Neuronal stem cell (in vitro differentiated cells): ENCODE measurements at regions not wholly inside any gene's neighbourhood (a gene's known extent, or its start where the extent isn't known, plus 50 kb on each side); places are given as distances from the start of the nearest gene placed in this dataset.
A peak's percentile ranks its signal among the peaks of the same experiment; 100 is the strongest.
"Not testable (repeated sequence)": the region's sequence is repeated elsewhere in the genome, so short reads cannot be mapped to it uniquely, and the experiment has no call there.

Experiments used
- DNase-seq: peaks from one replicate; pipeline ENCODE4 v3.0.0-alpha.2; 2013; ENCODE audit warnings: low spot score
- H2AFZ ChIP-seq: one replicate; pipeline ENCODE4 v1.6.1; 2013; ENCODE audit warnings: mild to moderate bottlenecking, low read length, inconsistent platforms
- H2AK5ac ChIP-seq: 2 replicates; pipeline ENCODE4 v1.6.1; 2013; ENCODE audit warnings: low read depth, mild to moderate bottlenecking, inconsistent platforms, low read length, moderate library complexity, mixed read lengths
- H2BK120ac ChIP-seq: 2 replicates; pipeline ENCODE4 v1.6.1; 2013; ENCODE audit warnings: low read depth, mild to moderate bottlenecking, inconsistent platforms, low read length, moderate library complexity, mixed read lengths
- H2BK12ac ChIP-seq: one replicate; pipeline ENCODE4 v1.6.1; 2013; ENCODE audit warnings: low read length, inconsistent platforms
- H2BK15ac ChIP-seq: 2 replicates; pipeline ENCODE4 v1.6.1; 2013; ENCODE audit warnings: mild to moderate bottlenecking, low read length, inconsistent platforms, mixed read lengths
- H2BK5ac ChIP-seq: one replicate; pipeline ENCODE4 v1.6.1; 2013; ENCODE audit warnings: inconsistent platforms, mild to moderate bottlenecking, low read length, moderate library complexity
- H3K14ac ChIP-seq: one replicate; pipeline ENCODE4 v1.6.1; 2013; ENCODE audit warnings: low read length, inconsistent platforms
- H3K18ac ChIP-seq: 2 replicates; pipeline ENCODE4 v1.6.1; 2013; ENCODE audit warnings: low read length, inconsistent platforms
- H3K23ac ChIP-seq: 2 replicates; pipeline ENCODE4 v1.6.1; 2013; ENCODE audit warnings: low read depth, mild to moderate bottlenecking, mixed read lengths, low read length, inconsistent platforms; ENCODE audit not compliant: poor library complexity
- H3K27ac ChIP-seq: replicated peaks from 3 replicates; pipeline ENCODE4 v1.5.1; 2013; ENCODE audit warnings: low read length, inconsistent platforms
- H3K27me3 ChIP-seq, 3 experiments: 2 replicates each; pipeline ENCODE4 v1.6.1; 2013; ENCODE audit warnings: low read length in 3 of 3, mild to moderate bottlenecking in 2 of 3, inconsistent platforms in 1 of 3, low read depth in 1 of 3, mixed read lengths in 1 of 3, moderate library complexity in 1 of 3; ENCODE audit not compliant: control insufficient read depth in 3 of 3, insufficient read depth in 3 of 3
- H3K36me3 ChIP-seq, 2 donors: replicated peaks in 1 of 2; 2 replicates each; pipeline ENCODE4 v1.6.1; 2013; ENCODE audit warnings: low read length in 2 of 2; ENCODE audit not compliant: control insufficient read depth in 2 of 2, insufficient read depth in 2 of 2
- H3K4ac ChIP-seq: 2 replicates; pipeline ENCODE4 v1.6.1; 2013; ENCODE audit warnings: inconsistent platforms, mild to moderate bottlenecking, low read length, moderate library complexity
- H3K4me1 ChIP-seq, 2 donors: 1 replicate in 1 of 2; 2 replicates in 1 of 2; pipeline ENCODE4 v1.6.1; 2013; ENCODE audit warnings: low read length in 2 of 2, low read depth in 1 of 2; ENCODE audit not compliant: control insufficient read depth in 2 of 2, insufficient read depth in 1 of 2
- H3K4me2 ChIP-seq: one replicate; pipeline ENCODE4 v1.6.1; 2013; ENCODE audit warnings: mild to moderate bottlenecking, low read length, inconsistent platforms; ENCODE audit not compliant: insufficient read depth, poor library complexity, severe bottlenecking
- H3K4me3 ChIP-seq, 2 donors: 2 replicates each; pipeline ENCODE4 v1.5.1; 2013; ENCODE audit warnings: low read length in 2 of 2, mild to moderate bottlenecking in 2 of 2, inconsistent platforms in 1 of 2, moderate library complexity in 1 of 2
- H3K79me1 ChIP-seq: one replicate; pipeline ENCODE4 v1.6.1; 2013; ENCODE audit warnings: low read depth, mild to moderate bottlenecking, inconsistent platforms, low read length, moderate library complexity
- H3K9ac ChIP-seq: one replicate; pipeline ENCODE4 v1.6.1; 2013; ENCODE audit warnings: mild to moderate bottlenecking, low read depth, low read length, inconsistent platforms; ENCODE audit not compliant: poor library complexity
- H3K9me3 ChIP-seq, 2 donors: replicated peaks in 1 of 2; 2 replicates each; pipeline versions ENCODE3 to v1.6.1; 2013; ENCODE audit warnings: low read length in 2 of 2, mild to moderate bottlenecking in 2 of 2, inconsistent platforms in 1 of 2, low read depth in 1 of 2, mixed read lengths in 1 of 2, moderate library complexity in 1 of 2; ENCODE audit not compliant: control insufficient read depth in 2 of 2, insufficient read depth in 1 of 2
- H4K8ac ChIP-seq: one replicate; pipeline ENCODE4 v1.6.1; 2013; ENCODE audit warnings: low read depth, mild to moderate bottlenecking, inconsistent platforms, low read length, moderate library complexity
- H4K91ac ChIP-seq: one replicate; pipeline ENCODE4 v1.6.1; 2013; ENCODE audit warnings: low read length, low read depth, mild to moderate bottlenecking, inconsistent platforms; ENCODE audit not compliant: poor library complexity
- WGBS, 2 donors: extraction: QIAGEN DNeasy Blood & Tissue Kit; methylation state at CpG; one replicate each; pipeline ENCODE4 v1.1.7; 2013; ENCODE audit warnings: missing lambda C conversion rate in 2 of 2, mixed read lengths in 1 of 2; ENCODE audit not compliant: insufficient read length in 2 of 2, insufficient replicate concordance in 1 of 2; ENCODE audit errors: extremely low coverage in 2 of 2; 5-methylcytosine and 5-hydroxymethylcytosine counted together

DNA sequence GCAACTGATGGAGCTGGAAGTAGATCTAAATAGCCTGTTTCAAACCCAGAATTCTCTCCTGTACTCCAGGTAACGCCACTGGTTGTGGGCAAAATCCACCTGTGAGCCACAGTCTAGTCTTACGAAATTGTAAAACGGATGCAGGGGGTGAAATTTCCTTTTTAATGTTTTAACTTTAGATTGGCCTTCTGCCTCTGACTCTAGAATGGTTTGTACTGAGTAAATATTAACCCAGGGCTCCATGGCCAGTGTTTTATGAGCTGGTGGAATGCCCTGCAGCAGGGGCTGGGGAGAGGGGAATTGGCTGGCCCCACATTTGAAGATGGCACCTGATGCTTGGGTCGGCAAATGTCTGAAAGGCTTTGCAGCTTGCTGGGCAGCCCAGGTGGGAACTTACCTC, 156.6 kb downstream of the MYCN start:
- H3K9me3 ChIP-seq: no peaks in the 10 kb centered on the region
- H3K27ac ChIP-seq: no peak overlapping the region
- H2AK5ac ChIP-seq: no peak overlapping the region
- no peak overlapping the region for H3K14ac ChIP-seq
- H2AFZ ChIP-seq: no peak overlapping the region
- no peak overlapping the region for H3K4me2 ChIP-seq
- H3K23ac ChIP-seq: no peak overlapping the region
- H2BK120ac ChIP-seq: no peak overlapping the region
- no peaks in the 10 kb centered on the region for H3K36me3 ChIP-seq
- H4K8ac ChIP-seq: no peak overlapping the region
- H3K9ac ChIP-seq: no peak overlapping the region
- no peak for DNase-seq
- H3K4me3 ChIP-seq: no peak overlapping the region
- H3K4me1 ChIP-seq: peaks cover 3 to 26% of the 10 kb centered on the region in 2 donors
- no peaks in the 10 kb centered on the region for H3K27me3 ChIP-seq
- no peaks in the 10 kb centered on the region for H3K79me1 ChIP-seq
- WGBS, 2 donors: no CpG with 5 or more reads among the region's 4 CpGs
- H2BK5ac ChIP-seq: no peak overlapping the region
- no peak overlapping the region for H2BK12ac ChIP-seq
- H2BK15ac ChIP-seq: no peak overlapping the region
- H4K91ac ChIP-seq: no peak overlapping the region
- H3K18ac ChIP-seq: no peak overlapping the region
- H3K4ac ChIP-seq: no peak overlapping the region

DNA sequence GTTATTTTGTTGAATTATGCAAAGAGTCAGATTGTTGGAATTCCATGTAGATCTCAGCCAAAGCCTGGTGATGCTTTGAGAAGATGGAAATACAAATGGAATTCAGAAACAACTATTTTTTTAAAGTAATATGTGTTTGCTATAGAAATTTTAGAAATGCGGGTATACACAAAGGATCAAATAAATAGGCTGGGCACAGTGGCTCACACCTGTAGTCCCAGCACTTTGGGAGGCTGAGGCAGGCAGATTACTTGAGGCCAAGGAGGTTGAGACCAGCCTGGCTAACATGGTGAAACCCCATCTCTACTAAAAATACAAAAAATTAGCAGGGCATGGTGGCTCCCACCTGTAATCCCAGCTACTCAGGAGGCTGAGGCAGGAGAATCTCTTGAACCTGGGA, 155.1 kb downstream of the MYCN start:
- not testable (repeated sequence) for H2AK5ac ChIP-seq, DNase-seq, H4K8ac ChIP-seq, H3K18ac ChIP-seq, H3K23ac ChIP-seq, H3K79me1 ChIP-seq, H3K27ac ChIP-seq, H3K9me3 ChIP-seq, H2BK15ac ChIP-seq, H2BK5ac ChIP-seq, H2AFZ ChIP-seq, H2BK120ac ChIP-seq, H4K91ac ChIP-seq, H3K27me3 ChIP-seq, H3K36me3 ChIP-seq, H3K4me3 ChIP-seq, H2BK12ac ChIP-seq, H3K9ac ChIP-seq, H3K4me2 ChIP-seq, H3K14ac ChIP-seq, H3K4ac ChIP-seq
- H3K4me1 ChIP-seq: peaks cover 3 to 21% of the 10 kb centered on the region in 2 donors
- WGBS, 2 donors: no CpG with 5 or more reads among the region's 1 CpG

DNA sequence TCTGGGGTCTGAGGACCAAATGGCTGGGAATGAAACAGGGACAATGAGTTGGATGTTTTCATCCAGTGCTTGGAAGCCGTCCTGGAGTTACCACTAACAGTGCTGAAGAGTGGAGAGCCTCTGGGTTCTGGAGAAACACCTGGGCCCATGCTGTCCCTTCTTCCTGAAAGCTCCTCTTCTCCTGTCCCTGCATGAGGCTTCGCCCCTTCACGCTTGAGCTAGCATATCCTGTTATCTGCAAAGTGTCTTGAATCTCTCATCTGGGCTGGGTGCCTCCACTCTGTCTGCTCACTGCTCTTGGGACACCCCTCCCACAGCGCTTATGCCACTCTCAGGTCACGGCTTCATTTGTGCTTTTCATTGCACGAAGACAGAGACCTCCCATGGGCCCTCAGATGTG, 154.5 kb downstream of the MYCN start:
- H3K4ac ChIP-seq: no peak overlapping the region
- H3K36me3 ChIP-seq: no peaks in the 10 kb centered on the region
- no peaks in the 10 kb centered on the region for H3K27me3 ChIP-seq
- no peak overlapping the region for H2AK5ac ChIP-seq
- no peaks in the 10 kb centered on the region for H3K9me3 ChIP-seq
- no peak overlapping the region for H2BK5ac ChIP-seq
- no peak overlapping the region for H3K14ac ChIP-seq
- no peak overlapping the region for H2BK120ac ChIP-seq
- H2AFZ ChIP-seq: no peak overlapping the region
- no CpG with 5 or more reads among the region's 6 CpGs for WGBS, 2 donors
- H4K91ac ChIP-seq: no peak overlapping the region
- H2BK12ac ChIP-seq: no peak overlapping the region
- H3K79me1 ChIP-seq: no peaks in the 10 kb centered on the region
- DNase-seq: no peak
- no peak overlapping the region for H3K18ac ChIP-seq
- no peak overlapping the region for H3K9ac ChIP-seq
- H3K27ac ChIP-seq: no peak overlapping the region
- no peak overlapping the region for H3K23ac ChIP-seq
- H2BK15ac ChIP-seq: no peak overlapping the region
- no peak overlapping the region for H3K4me3 ChIP-seq
- no peak overlapping the region for H3K4me2 ChIP-seq
- peaks cover 3 to 17% of the 10 kb centered on the region in 2 donors for H3K4me1 ChIP-seq
- H4K8ac ChIP-seq: no peak overlapping the region

- Histone ChIP-seq H3K4me1 (peaks cover 3 to 17% of the 10 kb centered on the region in 2 donors), H2AFZ (no peak overlapping the region), H4K8ac (no peak overlapping the region), H3K9me3 (no peaks in the 10 kb centered on the region), H3K4me2 (no peak overlapping the region), H3K79me1 (no peaks in the 10 kb centered on the region), H3K18ac (peak overlapping the region; percentile 51), H3K14ac (no peak overlapping the region), H3K4ac (no peak overlapping the region), H2BK15ac (peak overlapping the region; percentile 70), H3K27ac (no peak overlapping the region), H2BK120ac (no peak overlapping the region), H2BK5ac (no peak overlapping the region), H3K36me3 (no peaks in the 10 kb centered on the region), H3K23ac (no peak overlapping the region), H3K27me3 (no peaks in the 10 kb centered on the region), H2AK5ac (peak overlapping the region; percentile 20), H3K9ac (no peak overlapping the region), H2BK12ac (no peak overlapping the region), H3K4me3 (no peak overlapping the region), H4K91ac (no peak overlapping the region)
- no peak for DNase-seq
- WGBS, 2 donors: no CpG with 5 or more reads among the region's 17 CpGs
Measured at GRCh38 chr2:16093639-16094529, 153.5 kb downstream of the MYCN start.
